Colonic mucosa (tissue), 4 donors: ENCODE measurements at regions not wholly inside any gene's neighbourhood (a gene's known extent, or its start where the extent isn't known, plus 50 kb on each side); places are given as distances from the start of the nearest gene placed in this dataset.
A peak's percentile ranks its signal among the peaks of the same experiment; 100 is the strongest.

Experiments
- DNase-seq: peaks from one replicate; pipeline ENCODE4 v3.0.0-alpha.2; 2020
- H3K27ac ChIP-seq: fragments of 200-600 bp; one replicate; pipeline ENCODE4 v1.8.0; 2021
- H3K27me3 ChIP-seq: fragments of 200-600 bp; one replicate; pipeline ENCODE4 v1.8.0; 2021
- H3K36me3 ChIP-seq: fragments of 200-600 bp; one replicate; pipeline ENCODE4 v1.8.0; 2021
- H3K4me1 ChIP-seq: fragments of 200-600 bp; one replicate; pipeline ENCODE4 v1.8.0; 2021; ENCODE audit warnings: mild to moderate bottlenecking
- H3K4me3 ChIP-seq: fragments of 200-600 bp; one replicate; pipeline ENCODE4 v1.8.0; 2021
- H3K9ac ChIP-seq, 2 donors: one replicate each; pipeline ENCODE4 v1.7.0; 2013; ENCODE audit warnings: control low read depth in 2 of 2, low read depth in 2 of 2, low read length in 2 of 2
- H3K9me3 ChIP-seq: fragments of 200-600 bp; one replicate; pipeline ENCODE4 v1.8.0; 2021
- CTCF ChIP-seq: fragments of 200-600 bp; IDR thresholded peaks from one replicate; pipeline ENCODE4 v1.8.0; 2022; ENCODE audit warnings: antibody characterized with exemption, mild to moderate bottlenecking
- intact Hi-C: fragments of 100-400 bp; cut with DNase I; formaldehyde crosslinking; loops from one replicate; pipeline ENCODE4 v1.14.1; 2022
- donor health status: healthy.
- donor health status: DM: no; HTN: no; CAD: no.
- donor health status: DM: no; HTN: no; CAD: no.

- Histone ChIP-seq H3K4me3 (no peak overlapping the region), H3K36me3 (peaks cover 27% of the 10 kb centered on the region), H3K9ac (no peak overlapping the region), H3K4me1 (no peaks in the 10 kb centered on the region), H3K27me3 (no peaks in the 10 kb centered on the region), H3K27ac (no peak overlapping the region), H3K9me3 (no peaks in the 10 kb centered on the region)
- intact Hi-C loops = loop anchor here (10.0 kb wide), 1 partner anchor 217 kb away; no protein-coding TSS in a partner anchor
- no peak for DNase-seq
- TF ChIP-seq CTCF = no peak
Observed at GRCh38 chr17:77491921-77492445, 351.2 kb downstream of the SEC14L1 start.

- Histone ChIP-seq H3K9ac (peak overlapping the region in 1 of 2 donors; percentile 43), H3K9me3 (no peaks in the 10 kb centered on the region), H3K4me3 (no peak overlapping the region), H3K4me1 (no peaks in the 10 kb centered on the region), H3K27ac (no peak overlapping the region), H3K36me3 (peaks cover 27% of the 10 kb centered on the region), H3K27me3 (no peaks in the 10 kb centered on the region)
- TF ChIP-seq CTCF = no peak
- intact Hi-C loops = loop anchor here (10.0 kb wide), 1 partner anchor 218 kb away; no protein-coding TSS in a partner anchor
- no peak for DNase-seq
Observed at GRCh38 chr17:77492446-77493237, 351.9 kb downstream of the SEC14L1 start.

GRCh38 chr17:77493238-77493820, 352.6 kb downstream of the SEC14L1 start:
- TF ChIP-seq CTCF = no peak
- Histone ChIP-seq H3K4me3 (no peak overlapping the region), H3K4me1 (no peaks in the 10 kb centered on the region), H3K36me3 (peaks cover 20% of the 10 kb centered on the region), H3K27me3 (no peaks in the 10 kb centered on the region), H3K27ac (no peak overlapping the region), H3K9ac (no peak overlapping the region), H3K9me3 (no peaks in the 10 kb centered on the region)
- no peak for DNase-seq
- intact Hi-C loops = loop anchor here (10.0 kb wide), 1 partner anchor 219 kb away; no protein-coding TSS in a partner anchor

- H3K4me3 ChIP-seq = no peak overlapping the region
- TF ChIP-seq CTCF = no peak
- no peak overlapping the region for H3K27ac ChIP-seq
- DNase-seq = no peak
- H3K9ac ChIP-seq = no peak overlapping the region
- no peaks in the 10 kb centered on the region for H3K9me3 ChIP-seq
- peaks cover 14% of the 10 kb centered on the region for H3K36me3 ChIP-seq
- no peaks in the 10 kb centered on the region for H3K27me3 ChIP-seq
- H3K4me1 ChIP-seq = no peaks in the 10 kb centered on the region
- intact Hi-C loops = loop anchor here (2.0 to 10.0 kb wide), 2 partner anchors 63 to 219 kb away; no protein-coding TSS in a partner anchor
Observed at GRCh38 chr17:77493901-77494663, 353.3 kb downstream of the SEC14L1 start.
